ENCODE measurements at regions not wholly inside any gene's neighbourhood (a gene's known extent, or its start where the extent isn't known, plus 50 kb on each side); places are given as distances from the start of the nearest gene placed in this dataset.
"Not testable (repeated sequence)": the region's sequence is repeated elsewhere in the genome, so short reads cannot be mapped to it uniquely, and the experiment has no call there.

DNA sequence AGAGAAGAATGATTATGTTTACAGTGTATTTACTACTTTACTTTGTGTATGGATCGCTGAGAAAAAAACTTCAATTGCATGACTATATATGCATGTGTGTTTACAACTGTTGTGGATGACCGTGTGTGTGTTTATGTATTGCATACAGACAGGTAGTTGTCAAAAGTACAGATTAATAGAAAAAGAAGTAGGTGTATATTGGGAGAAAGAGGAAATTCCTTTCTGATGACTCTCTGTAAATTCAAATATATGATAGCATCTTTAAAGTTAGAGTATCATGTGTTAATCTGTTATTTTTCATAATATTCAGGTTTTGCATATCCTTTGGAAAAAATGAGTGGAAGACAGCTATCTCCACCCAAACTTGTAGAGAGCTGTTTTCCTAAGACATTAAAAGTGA lies 160.4 kb upstream of the AGR3 start:
- TF ChIP-seq, protein P1, sequence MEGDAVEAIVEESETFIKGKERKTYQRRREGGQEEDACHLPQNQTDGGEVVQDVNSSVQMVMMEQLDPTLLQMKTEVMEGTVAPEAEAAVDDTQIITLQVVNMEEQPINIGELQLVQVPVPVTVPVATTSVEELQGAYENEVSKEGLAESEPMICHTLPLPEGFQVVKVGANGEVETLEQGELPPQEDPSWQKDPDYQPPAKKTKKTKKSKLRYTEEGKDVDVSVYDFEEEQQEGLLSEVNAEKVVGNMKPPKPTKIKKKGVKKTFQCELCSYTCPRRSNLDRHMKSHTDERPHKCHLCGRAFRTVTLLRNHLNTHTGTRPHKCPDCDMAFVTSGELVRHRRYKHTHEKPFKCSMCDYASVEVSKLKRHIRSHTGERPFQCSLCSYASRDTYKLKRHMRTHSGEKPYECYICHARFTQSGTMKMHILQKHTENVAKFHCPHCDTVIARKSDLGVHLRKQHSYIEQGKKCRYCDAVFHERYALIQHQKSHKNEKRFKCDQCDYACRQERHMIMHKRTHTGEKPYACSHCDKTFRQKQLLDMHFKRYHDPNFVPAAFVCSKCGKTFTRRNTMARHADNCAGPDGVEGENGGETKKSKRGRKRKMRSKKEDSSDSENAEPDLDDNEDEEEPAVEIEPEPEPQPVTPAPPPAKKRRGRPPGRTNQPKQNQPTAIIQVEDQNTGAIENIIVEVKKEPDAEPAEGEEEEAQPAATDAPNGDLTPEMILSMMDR (IDR thresholded peaks at IDR 0.05; ENCODE audit: low read depth, low read length) = no peak

DNA sequence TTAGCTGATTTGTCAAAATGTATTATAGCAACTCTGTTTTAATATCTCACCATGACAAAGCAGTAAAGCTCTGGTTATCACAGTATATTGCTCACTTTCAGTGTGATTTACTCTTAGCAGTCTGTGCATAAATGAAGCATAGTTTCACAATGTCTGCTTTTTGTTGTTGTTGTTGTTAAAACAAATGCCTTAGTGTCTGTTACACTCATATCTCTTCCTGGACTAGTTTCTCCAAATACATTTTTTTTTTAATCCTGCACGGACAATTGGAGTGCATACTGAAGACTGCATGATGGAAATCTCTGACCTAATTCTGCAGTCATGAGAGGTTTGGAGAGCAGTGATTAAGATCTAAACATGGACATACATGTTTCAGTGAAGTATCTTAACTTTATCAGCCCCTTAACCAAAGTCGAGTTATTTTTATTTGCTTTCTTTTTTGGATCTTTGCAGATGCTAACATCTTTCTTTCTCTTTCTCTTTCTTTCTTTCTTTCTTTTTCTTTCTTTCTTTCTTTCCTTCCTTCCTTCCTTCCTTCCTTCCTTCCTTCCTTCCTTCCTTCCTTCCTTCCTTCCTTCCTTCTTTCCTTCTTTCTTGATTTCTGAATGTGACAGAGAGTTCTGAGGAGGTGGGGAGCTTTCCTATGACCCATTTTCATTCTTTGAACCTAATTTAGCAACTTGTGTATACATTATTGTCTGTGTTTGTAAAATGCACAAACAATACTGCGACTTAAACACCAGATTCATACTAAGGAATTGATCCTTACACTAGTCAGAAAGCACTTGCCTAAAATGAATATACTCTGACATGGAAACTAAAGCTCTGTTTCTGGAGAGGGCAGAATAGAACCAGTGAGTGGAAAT lies 161.5 kb upstream of the AGR3 start:
- peak; percentile 82 to 87 for DNase-seq (ENCODE audit: low read depth in 2 of 2)
- TF ChIP-seq, protein P1 (IDR thresholded peaks at IDR 0.05; ENCODE audit: low read depth, low read length) = no peak
- no peak overlapping the region for H3K4me3 ChIP-seq (replicated peaks in 1 of 2; ENCODE audit: low read depth in 2 of 2, low read length in 2 of 2)

More for the DNA sequence above, 160.4 kb upstream of the AGR3 start:
- DNase-seq (ENCODE audit: low read depth in 2 of 2) = peak in 1 of 2 donors; percentile 11
- no peak overlapping the region for H3K4me3 ChIP-seq (replicated peaks in 1 of 2; ENCODE audit: low read depth in 2 of 2, low read length in 2 of 2)

DNA sequence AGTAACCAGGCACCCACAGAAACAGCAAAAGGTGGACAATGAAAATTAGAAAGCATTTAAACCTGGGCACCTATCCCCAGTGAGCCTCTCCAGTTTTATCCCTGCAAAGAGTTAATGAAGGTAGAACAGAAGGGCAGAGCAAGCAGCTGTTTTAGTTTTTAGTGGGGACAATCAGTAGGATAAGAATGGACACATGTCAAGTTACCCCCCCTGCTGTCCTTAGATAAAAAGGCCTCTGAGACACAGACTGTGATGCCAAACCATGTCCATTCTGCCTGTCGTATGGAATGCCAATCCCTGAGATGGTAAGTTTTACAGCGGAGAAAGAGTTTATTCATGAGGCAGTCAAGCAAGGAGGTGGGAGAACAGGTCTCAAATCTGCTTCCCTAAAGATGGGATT lies 162.6 kb upstream of the AGR3 start:
- TF ChIP-seq, protein P1 (IDR thresholded peaks at IDR 0.05; ENCODE audit: low read depth, low read length) = no peak
- no peak for DNase-seq (ENCODE audit: low read depth in 2 of 2)
- H3K4me3 ChIP-seq (replicated peaks in 1 of 2; ENCODE audit: low read depth in 2 of 2, low read length in 2 of 2) = no peak overlapping the region

DNA sequence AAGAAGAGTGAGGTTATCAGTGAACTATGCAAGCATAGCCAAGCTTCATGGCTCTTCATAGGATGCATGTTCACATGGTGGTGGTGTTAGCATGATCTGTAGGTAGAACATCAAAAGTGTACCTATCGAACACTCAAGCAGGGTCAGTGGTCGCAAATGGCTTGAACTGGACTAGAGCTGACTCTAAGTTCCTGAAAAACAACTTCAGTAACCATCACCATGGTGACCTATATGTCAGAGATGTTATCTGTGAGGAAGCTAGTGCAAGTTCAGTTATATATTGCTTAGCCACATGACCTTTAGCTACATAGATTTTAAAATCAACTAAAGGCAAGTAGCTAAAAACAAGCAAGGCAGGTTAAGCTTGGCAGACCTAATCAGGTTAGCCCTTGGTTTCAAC lies 163.1 kb upstream of the AGR3 start:
- TF ChIP-seq, protein P1 (IDR thresholded peaks at IDR 0.05; ENCODE audit: low read depth, low read length) = no peak
- DNase-seq (ENCODE audit: low read depth in 2 of 2) = no peak
- H3K4me3 ChIP-seq (replicated peaks in 1 of 2; ENCODE audit: low read depth in 2 of 2, low read length in 2 of 2) = no peak overlapping the region

DNA sequence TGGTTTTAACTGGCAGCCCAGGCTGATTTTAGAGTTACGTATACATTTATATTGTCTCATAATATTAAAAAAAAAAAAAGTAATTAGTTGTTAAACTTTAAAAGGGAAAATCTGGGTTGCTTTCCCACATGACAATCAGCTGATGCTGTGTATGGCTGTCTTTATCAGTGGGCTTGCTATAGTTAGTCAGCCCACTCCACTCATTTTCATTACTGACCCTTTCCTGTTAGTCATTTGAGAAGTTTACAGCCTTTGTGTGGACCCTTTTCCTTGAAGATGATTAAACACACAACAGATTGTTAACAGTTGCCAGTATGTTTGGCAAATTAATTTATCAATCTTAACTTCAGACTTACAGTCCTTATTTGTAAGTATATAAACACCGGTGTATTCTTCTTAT lies 164.5 kb upstream of the AGR3 start:
- TF ChIP-seq, protein P1 (IDR thresholded peaks at IDR 0.05; ENCODE audit: low read depth, low read length) = no peak
- no peak overlapping the region for H3K4me3 ChIP-seq (replicated peaks in 1 of 2; ENCODE audit: low read depth in 2 of 2, low read length in 2 of 2)
- no peak for DNase-seq (ENCODE audit: low read depth in 2 of 2)

DNA sequence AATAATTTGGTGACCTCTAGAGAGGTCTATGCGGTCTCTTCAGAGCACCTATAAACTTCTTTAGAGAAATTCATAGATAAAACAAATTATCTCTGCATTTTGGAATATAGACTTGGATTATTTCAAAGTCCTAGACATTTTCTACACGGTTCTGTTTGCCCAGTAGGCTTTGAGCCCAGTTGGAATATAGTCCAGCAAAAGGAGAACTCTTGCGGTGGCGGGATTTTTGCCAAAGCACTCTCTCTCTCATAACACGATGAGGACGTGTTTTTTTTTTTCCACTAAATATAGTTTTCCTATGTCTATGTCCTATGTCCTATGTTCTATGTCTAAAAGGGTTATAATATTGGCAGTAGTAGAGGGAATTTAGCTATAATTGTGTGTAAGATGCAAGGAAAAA lies 164.9 kb upstream of the AGR3 start:
- DNase-seq (ENCODE audit: low read depth in 2 of 2) = peak in 1 of 2 donors; percentile 61
- H3K4me3 ChIP-seq (replicated peaks in 1 of 2; ENCODE audit: low read depth in 2 of 2, low read length in 2 of 2) = no peak overlapping the region
- TF ChIP-seq, protein P1 (IDR thresholded peaks at IDR 0.05; ENCODE audit: low read depth, low read length) = no peak

DNA sequence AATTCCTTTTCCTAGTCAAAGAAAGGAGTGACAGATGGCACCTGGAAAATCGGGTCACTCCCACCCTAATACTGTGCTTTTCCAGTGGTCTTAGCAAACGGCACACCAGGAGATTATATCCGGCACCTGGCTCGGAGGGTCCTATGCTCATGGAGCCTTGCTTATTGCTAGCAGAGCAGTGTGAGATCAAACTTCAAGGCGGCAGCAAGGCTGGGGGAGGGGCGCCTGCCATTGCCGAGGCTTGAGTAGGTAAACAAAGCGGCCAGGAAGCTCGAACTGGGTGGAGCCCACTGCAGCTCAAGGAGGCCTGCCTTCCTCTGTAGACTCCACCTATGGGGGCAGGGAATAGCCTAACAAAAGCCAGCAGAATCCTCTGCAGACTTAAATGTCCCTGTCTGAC lies 171.4 kb upstream of the AGR3 start:
- not testable (repeated sequence) for H3K4me3 ChIP-seq (replicated peaks in 1 of 2; ENCODE audit: low read depth in 2 of 2, low read length in 2 of 2); DNase-seq (ENCODE audit: low read depth in 2 of 2)

Measured in cardiac fibroblast (primary cell).